IPS-11a (cell line): ENCODE measurements at regions not wholly inside any gene's neighbourhood (a gene's known extent, or its start where the extent isn't known, plus 50 kb on each side); places are given as distances from the start of the nearest gene placed in this dataset.

Source experiments
- H3K4me3 ChIP-seq: one replicate; pipeline ENCODE4 v1.5.1; 2013; ENCODE audit warnings: low read depth, low read length, control low read depth

DNA sequence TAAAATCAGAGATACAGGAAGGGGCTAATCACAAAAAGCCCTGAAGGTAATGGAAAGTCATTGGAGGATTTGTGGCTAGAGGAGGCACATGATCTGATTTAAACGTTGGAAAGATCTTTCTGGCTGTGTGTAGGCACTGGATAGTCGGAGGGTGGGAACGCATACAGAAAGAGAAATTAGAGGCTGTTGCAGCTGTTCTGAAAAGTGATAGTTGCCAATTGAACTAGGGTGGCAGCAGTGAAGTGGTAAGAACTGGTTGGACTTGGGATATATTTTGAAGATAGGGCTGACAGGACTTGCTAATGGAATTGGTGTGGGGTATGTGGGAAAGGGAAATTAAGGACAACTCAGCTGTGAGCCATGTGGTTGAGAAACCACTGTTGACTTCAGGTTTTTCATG lies 223.6 kb downstream of the OGFRL1 start:
- no peak overlapping the region for H3K4me3 ChIP-seq

DNA sequence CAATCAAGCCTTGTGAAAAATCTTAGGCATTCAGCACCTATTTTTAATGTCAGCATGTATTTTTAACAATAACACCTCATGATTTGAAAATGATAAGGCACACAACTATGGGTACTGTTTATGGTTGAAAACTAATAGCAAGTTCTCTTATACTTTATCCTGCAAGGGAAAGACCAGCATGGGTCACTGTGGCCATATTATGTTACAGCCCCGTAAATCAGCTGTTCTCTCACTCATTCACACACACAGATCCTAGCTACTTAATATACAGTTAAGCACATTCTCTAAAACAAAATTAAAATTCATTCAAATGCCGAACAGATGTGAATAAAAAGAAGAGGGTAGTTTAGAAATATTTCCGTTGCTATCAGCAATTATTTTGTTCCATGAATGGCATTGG lies 224.4 kb downstream of the OGFRL1 start:
- H3K4me3 ChIP-seq = no peak overlapping the region

DNA sequence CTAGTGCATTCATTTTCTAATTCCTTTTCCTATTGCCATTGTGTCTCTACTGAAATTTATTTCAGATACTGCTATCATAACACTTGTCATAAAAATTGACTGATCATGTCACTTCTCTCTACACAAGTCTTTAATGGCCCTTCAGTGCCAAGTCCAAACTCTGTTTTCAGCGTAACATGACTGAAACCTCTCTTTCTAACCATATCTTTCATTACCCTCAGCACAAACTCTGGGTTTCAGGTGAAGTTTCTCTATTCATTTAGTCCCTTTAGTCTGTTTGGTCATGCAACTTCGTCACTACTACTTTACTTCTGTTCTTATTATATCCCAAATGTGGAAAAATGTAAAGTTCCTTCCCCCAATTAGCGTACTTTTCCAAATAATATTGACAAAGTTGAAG lies 234.9 kb downstream of the OGFRL1 start:
- H3K4me3 ChIP-seq = no peak overlapping the region

DNA sequence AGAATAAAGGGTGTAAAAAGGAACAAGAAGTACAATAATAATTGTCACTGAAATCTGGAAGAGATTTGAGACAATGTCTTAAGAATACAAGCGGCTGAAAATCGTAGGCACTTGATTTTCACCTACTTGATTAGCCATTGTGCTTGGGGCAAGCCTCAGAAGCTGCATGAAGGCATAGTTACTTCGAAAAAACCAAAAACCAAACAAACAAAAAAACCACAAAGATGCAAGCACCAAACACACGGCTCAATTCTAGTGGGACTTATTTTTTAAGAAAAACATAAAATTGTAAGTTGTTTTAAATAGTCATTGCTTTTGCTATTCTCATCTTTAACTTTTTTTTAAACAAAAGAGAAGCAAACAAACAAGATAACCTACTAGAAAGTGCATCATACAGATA lies 235.6 kb downstream of the OGFRL1 start:
- no peak overlapping the region for H3K4me3 ChIP-seq

DNA sequence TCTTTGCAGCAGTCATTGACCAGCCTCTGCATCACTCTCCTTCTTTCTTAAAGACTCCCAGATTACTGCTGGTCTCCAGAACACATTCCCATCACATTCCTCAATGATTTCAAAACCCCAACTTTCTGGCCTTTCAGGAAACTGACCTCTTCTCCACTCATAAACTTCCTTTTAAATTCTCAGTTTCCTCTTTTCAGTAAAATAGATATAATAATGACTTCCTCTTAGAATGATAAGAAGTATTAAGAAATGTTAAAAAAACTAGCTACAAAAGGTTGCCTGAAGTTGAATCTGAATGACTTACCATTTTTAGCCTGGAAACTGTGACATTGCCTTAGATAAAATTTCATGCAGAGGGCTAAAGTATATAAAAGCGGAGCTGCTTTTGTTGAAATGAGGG lies 239.3 kb downstream of the OGFRL1 start:
- H3K4me3 ChIP-seq = no peak overlapping the region

DNA sequence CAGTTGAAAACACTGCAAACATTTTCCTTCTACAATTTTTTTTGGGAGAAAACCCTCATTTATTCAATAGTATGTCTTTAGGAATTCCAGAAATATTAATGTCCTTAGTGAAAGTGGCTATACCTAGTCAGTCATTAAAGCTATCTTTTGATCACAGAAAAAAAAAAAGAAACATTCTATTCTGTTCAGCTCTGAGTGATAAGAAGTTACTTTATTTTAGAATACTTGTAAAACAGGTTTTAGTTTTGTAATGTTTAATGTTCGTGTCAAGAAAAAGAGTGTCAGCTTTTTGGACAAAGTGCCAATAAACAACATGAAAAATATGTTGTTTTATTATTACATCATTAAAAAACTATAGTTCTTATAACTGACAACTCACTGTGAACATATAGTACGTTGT lies 240.4 kb downstream of the OGFRL1 start:
- H3K4me3 ChIP-seq = no peak overlapping the region

DNA sequence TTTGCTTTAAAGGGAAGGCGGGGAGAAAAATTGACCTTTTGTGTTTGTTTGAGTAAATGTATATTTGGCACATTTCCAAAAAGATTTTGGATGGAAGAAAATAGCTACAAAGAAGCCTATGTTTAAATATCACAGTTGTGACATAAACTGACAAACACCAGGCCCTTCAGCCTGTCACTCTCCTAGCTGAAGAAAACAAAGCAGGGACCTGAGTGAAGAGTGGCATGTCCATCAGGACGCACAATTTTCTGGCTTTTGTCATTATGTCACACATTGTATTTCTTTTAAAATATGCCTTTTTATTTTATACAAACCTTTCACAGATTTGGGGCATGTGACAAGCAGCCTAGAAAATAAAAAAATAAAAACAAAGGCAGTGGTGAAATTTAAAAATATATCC lies 241.2 kb downstream of the OGFRL1 start:
- H3K4me3 ChIP-seq = no peak overlapping the region

DNA sequence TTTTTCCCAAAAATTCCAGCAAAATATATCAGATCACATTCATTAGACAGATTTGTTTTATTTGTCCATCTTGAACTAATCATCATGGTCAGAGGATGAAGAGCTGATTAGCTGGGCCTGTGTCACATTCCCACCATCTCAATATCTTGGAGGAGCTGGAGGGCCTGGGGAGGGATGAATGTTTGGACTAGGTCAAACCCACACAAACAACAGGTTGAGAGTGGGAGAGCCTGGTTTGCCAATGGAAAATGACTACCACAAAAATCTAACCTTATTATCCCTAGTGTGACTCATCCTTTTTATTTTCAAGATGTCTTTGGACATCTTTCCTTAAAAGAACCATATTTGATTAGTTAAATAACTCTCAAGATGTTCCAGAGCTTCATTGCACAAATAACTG lies 242.4 kb downstream of the OGFRL1 start:
- H3K4me3 ChIP-seq = no peak overlapping the region

DNA sequence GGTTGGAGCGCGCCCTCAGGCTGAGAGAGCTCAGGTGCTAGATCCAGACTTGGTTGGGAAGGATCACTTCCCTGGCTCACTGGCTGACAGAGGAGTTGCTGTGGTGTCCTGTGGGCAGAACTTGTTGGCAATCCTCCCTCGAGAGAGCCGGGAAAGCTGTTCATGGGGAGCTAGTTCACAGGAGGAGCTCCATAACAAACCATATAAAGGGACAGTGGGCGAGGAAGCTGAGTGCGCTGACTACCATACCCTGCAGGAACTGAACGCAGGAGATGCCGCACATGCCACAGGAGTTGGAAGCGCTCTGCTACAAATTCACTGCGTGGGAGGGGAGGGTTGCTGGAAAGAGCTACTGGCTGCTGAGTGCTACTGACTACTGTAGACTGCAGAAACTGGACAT lies 243.2 kb downstream of the OGFRL1 start:
- no peak overlapping the region for H3K4me3 ChIP-seq

DNA sequence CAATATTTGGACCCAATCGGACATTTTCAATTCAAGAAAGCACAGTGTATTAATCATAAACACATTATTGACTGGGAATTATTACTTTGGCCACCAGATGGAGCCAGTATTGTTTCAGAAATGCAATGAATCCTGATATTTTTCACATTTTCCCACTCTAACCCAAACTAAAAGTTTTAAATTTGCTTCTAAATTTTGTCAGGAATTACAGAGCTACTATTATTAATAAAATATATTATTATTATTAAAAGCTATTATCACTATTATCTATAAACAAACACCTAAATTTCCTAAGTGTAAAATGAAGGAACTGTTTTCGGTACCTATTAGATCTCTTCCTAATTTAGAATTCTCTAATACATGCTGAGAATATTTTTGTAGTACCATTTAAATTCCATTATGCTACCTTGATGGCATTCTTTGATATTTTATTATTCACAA lies 245.3 kb downstream of the OGFRL1 start:
- H3K4me3 ChIP-seq = no peak overlapping the region

DNA sequence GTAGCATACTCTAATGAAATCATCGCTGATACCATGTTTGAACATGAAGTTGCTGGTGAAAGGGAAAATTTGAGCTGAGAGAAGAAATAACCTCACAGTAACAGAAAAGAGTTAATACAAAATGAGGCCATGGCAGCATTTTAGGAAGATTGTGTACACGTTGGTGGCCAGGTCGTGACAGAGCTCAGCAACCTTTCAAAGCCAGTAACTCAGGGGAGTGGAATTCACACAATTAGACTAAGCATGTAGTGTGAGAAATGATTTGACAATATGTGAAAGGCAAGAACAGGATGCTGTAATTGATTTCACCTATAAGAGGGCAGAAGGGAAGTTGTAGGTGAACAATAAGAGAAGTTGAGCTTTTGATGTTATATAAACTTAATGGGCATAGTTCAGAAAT lies 246.3 kb downstream of the OGFRL1 start:
- no peak overlapping the region for H3K4me3 ChIP-seq

DNA sequence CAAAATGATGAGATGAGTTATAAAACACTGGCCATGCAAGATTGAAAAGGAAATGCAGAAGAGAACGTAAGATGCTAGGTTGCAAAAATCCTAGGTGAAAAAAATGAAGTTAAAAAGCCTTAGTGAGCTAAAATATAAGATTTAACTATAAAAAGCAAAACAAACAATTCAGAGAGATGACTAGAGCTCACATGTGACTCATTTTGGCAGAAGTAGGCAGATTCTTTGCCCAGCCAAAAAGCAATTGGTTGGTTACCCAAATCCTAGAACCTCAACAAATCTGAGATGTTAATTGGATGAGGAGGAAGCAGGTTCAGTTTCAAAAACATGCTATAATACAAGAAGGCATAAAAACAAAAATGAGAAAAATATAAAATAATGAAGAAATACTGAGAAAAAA lies 249.1 kb downstream of the OGFRL1 start:
- H3K4me3 ChIP-seq = no peak overlapping the region

DNA sequence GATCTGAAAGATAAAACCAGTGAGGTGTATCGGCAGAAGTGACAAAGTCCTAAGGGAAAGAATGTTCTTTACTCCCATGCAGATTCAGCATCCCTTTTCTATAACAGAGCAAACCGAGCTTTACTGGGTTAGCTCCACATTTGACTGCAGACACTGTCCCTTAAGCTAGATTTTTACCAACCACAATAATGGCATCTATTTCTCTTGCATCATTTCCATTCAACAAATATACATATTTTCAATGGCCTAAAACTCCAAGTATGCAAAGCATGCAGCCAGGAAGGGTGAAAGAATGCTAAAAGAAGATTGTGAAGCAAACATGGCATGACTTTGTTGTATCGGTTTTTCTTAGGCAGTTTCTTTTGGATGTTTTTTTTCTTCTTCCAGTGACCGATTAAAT lies 255.4 kb downstream of the OGFRL1 start:
- H3K4me3 ChIP-seq = no peak overlapping the region

DNA sequence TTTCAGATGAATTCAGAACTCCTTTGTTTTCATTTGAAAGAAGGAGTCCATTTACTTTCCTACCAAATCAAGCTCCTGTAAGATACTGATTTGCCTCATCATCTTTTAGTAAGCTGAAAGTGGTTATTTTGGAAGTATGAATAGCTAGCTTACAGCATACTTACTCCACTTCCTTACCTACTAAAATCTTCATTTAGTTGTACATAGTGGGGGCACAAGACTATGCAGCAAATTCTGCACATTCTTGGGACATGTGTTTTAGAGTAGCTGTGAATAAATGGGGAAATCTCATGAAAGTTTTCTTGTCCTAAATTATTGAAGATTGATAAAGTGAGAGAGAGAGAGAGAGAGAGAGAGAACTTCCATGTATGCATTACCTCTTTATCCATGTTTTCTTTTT lies 256.3 kb downstream of the OGFRL1 start:
- H3K4me3 ChIP-seq = no peak overlapping the region

DNA sequence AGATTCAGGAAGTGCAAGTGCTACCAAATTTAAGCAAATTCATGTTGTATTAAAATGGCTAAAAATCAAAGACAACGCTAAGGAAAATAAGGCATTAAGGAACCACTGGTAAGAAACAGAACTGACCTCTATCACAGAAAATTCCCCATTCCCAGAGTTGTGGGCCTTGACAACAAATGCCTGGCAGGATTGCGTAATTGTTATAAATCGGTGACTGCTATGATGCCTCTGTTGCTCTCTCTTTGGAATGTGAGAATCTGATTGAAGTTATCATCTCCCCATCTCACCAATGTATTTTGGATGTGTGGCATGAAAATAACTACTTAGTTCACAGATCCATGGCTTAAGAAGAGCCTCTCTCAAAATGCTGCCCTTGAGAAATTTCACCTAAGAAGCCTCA lies 257.3 kb downstream of the OGFRL1 start:
- H3K4me3 ChIP-seq = no peak overlapping the region

DNA sequence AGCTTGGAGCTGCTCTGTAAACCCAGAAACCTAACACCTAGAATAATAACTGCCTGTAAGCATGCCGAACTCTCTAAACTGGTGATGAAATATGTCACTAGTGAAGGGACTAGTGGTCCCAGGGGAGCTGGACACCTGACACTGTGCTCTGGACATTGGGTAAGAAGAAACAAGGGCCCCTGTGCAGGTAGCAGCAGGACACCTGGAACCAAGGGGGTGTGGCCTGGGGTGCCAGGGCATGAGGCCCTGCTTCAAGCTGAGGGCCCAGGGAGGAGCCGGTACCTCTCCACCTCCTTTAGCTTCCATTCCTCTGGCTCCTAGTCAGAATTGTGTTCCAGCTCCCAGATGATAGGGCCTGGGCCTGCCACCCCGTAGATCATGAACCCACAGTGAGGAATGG lies 263.2 kb downstream of the OGFRL1 start:
- no peak overlapping the region for H3K4me3 ChIP-seq

DNA sequence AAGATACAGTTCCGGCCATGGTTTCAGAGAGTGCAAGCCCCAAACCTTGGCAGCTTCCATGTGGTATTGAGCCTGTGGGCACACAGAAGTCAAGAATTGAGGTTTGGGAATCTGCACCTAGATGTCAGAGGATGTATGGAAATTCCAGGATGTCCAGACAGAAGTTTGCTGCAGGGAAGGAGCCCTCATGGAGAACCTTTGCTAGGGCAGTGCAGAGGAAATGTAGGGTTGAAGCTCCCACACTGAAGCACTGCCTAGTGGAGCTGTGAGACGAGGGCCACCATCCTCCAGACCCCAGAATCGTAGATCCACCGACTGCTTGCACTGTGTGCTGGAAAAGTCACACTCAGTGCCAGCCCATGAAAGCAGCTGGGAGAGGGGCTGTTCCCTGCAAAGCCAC lies 267.5 kb downstream of the OGFRL1 start:
- no peak overlapping the region for H3K4me3 ChIP-seq

DNA sequence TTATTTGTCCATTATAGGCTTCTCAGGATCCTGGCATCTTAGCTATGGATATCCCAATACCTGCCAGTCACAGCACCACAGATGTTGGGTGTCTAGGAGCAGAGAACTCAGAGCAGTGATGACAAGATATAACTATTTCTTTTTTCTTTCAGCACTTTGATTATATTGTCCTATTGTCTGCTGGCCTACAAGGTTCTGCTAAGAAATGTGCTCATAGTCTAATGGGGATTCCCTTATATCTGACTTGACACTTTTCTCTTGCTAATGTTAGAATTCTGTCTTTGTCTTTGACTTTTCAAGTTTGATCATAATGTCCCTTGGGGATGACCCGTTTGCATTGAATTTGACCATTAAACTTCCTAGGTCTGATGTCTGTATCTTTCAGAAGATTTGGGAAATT lies 270.4 kb downstream of the OGFRL1 start:
- no peak overlapping the region for H3K4me3 ChIP-seq

DNA sequence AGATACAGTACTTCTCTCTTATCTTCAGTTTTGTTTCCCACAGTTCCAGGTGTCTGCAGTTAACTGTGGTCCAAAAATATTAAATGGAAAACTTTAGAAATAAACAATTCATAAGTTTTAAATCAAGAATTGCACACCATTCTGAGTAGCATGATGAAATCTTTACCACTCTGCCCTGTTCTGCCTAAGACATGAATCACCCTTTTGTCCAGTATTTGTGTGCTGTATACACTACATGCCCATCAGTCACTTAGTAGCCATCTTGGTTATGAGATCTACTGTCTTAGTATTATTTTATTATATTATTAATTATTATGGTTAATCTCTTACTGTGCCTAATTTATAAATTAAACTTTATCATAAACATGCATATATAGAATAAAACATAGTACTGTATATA lies 279.0 kb downstream of the OGFRL1 start:
- H3K4me3 ChIP-seq = no peak overlapping the region

DNA sequence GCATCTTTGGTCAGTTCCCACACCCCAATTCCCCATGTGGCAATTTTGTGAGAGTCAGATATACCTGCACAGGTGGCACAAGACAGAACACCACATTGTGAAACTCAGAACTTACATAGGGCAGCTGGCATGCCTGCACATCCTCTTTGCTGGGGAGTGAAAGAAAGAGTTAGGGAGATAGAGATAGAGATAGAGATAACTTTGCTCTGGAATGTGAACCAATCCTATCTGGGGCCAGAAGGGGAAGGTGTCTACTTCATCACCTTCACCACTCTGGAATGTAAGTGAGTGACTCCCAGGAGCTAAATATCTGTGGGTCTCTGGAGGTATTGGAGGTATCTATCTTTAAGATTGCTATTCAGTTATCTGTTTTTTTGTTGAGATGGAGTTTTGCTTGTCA lies 289.2 kb downstream of the OGFRL1 start:
- H3K4me3 ChIP-seq = no peak overlapping the region

DNA sequence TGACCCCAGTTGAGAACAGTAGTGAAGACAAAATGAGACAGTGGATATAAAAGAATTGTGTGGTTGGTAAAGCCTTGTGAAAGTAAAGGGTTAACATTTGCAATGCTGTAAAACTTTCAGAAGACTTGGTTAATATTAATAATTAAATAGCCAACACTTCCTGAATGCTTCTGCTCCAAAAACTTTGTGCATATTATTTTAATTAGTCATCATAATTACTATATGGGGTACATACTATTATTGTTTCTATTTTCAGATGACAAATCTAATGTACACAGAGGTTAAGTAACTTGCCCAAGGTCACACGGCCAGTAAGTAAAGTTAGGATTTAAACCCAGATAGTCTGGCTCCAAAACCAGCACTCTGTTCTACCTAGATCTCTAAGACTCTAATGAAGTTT lies 291.3 kb downstream of the OGFRL1 start:
- H3K4me3 ChIP-seq = no peak overlapping the region

DNA sequence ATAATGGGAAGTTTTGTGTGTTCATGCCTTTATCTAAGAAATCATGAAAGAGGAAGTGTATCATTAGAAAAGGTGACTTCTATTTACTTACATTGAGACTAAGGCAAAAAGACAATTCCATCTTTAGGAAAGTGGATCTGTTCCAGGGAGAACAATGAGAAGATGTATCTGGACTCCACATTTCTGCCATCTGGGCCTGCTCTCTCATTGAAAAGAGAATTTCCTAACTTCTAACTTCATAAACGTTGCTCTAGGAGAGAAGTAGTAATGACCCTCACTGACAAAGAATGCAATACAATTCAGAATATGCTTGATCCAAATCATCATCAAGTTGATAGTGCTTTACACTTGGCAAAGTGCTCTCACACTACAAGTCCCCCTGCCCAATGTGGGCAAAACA lies 294.2 kb downstream of the OGFRL1 start:
- no peak overlapping the region for H3K4me3 ChIP-seq

DNA sequence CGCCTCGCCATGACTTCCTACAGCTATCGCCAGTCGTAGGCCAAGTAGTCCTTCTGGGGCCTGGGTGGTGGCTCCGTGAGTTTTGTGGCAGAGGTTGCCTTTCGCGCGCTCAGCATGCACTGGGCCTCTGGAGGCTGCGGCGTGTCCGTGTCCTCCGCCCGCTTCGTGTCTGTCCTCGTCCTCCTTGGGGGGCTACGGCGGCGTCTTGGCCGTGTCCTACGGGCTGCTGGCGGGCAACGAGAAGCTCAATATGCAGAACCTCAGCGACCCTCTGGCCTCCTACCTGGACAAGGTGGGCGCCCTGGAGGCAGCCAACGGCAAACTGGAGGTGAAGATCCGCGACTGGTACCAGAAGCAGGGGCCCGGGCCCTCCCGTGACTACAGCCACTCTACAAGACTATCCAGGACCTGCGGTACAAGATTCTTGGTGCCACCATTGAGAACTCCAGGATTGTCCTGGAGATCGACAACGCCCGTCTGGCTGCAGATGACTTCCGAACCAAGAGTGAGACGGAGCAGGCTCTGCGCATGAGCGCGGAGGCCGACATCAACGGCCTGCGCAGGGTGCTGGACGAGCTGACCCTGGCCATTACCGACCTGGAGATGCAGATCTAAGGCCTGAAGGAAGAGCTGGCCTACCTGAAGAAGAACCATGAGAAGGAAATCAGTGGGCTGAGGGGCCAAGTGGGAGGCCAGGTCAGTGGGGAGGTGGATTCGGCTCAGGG lies 296.3 kb downstream of the OGFRL1 start:
- H3K4me3 ChIP-seq = no peak overlapping the region
